GM21515 (cell line): ENCODE measurements at regions not wholly inside any gene's neighbourhood (a gene's known extent, or its start where the extent isn't known, plus 50 kb on each side); places are given as distances from the start of the nearest gene placed in this dataset.
"Not testable (repeated sequence)": the region's sequence is repeated elsewhere in the genome, so short reads cannot be mapped to it uniquely, and the experiment has no call there.

Source experiments
- ATAC-seq: cut with Tn5 transposase; IDR thresholded peaks from one replicate; pipeline ENCODE4 v1.9.1; 2021; ENCODE audit not compliant: unreplicated experiment

GRCh38 chr22:47862394-47862793 lies 1099.9 kb downstream of the TBC1D22A start:
- no peak for ATAC-seq

- not testable (repeated sequence) for ATAC-seq
Measured at GRCh38 chr22:47860907-47861306, 1098.5 kb downstream of the TBC1D22A start.

DNA sequence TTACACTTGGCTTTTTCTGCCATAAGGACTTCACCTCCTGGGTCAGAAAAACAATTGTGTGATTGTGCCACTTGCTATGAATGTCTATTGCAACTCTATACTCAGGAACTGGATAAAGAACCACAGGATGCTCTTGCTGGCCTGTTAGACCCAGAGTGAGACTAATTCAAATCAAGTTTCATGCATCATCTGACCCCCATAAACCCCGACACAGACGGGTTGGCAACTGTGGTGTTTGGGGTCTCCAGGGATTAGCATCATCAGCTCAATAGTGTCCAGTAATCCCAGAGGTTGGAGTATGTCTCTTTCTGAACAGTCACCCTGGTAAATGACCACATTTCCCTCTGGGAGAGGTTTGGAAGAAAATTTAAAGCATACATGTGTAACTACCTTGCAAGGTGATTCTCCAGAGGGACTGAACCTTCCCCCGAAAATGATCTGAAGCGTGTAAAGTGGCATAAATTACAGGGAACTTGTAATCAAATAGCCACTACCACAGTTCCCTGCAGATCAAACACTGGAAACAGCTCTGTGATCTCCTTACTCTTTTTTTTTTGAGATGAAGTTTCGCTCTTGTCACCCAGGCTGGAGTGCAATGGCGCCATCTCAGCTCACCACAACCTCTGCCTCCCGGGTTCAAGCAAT lies 1097.6 kb downstream of the TBC1D22A start:
- ATAC-seq: no peak

- ATAC-seq: no peak
Measured at GRCh38 chr22:47858773-47859306, 1096.4 kb downstream of the TBC1D22A start.

GRCh38 chr22:47854680-47855079 lies 1092.2 kb downstream of the TBC1D22A start:
- ATAC-seq: no peak

DNA sequence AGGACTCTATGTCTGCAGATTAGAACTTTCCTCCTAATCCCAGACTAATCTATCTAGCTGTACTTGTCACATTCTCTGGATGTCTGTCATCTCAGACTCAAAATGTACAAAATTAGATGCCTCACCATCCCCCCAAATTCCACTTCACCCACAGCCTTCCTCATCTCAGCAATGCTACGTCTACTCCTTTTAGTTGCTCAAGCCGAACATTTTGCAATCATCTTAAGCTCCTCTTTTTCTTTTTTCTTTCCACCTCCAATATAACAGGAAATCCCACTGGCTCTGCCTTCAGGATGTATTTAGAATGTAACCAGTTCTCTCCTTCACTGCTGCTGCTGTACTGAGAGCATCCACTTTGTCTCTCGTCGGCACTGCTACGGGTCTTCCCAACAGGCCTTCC lies 1091.8 kb downstream of the TBC1D22A start:
- no peak for ATAC-seq

DNA sequence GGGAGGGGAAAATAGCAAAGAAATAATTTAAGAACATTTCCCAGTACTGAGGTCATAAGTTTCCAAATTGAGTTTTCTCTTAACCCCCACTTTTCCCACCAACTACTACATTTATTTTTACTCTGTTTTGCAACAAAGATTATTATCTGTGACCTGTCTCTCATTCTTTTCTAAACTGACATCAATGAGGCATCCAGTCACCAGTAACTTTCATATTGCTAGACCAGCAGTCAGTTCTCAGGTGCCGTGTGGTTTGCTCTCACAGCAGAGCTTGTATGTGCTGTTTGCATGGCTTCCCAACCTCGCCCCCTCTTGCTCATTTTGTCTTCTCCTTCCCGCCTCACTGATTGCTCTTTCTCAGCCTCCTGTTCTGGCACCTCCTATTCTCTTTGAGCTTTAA lies 1091.3 kb downstream of the TBC1D22A start:
- ATAC-seq: no peak

DNA sequence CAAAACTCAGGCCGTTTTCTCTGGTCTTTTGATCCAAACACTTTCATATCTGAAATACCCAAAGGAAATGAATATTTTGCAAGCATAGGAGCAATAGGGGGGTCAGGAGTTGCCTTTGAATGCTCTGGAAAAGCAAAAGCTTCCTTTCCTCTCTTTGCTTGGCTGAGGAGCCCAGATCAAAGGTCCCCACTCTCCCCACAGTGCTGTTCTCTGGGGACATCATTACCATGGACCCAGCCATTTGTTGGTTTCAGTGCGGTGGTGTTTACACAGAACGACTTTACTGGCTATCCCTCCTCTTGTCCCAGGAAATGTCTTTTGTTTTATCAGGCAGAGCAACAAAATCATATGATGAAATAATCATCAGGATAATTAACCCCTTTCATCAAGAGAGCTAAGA lies 1089.1 kb downstream of the TBC1D22A start:
- no peak for ATAC-seq

- no peak for ATAC-seq
Measured at GRCh38 chr22:47850644-47851151, 1088.2 kb downstream of the TBC1D22A start.

GRCh38 chr22:47849576-47849975 lies 1087.1 kb downstream of the TBC1D22A start:
- ATAC-seq: no peak

- no peak for ATAC-seq
Measured at GRCh38 chr22:47848184-47848920, 1085.9 kb downstream of the TBC1D22A start.

DNA sequence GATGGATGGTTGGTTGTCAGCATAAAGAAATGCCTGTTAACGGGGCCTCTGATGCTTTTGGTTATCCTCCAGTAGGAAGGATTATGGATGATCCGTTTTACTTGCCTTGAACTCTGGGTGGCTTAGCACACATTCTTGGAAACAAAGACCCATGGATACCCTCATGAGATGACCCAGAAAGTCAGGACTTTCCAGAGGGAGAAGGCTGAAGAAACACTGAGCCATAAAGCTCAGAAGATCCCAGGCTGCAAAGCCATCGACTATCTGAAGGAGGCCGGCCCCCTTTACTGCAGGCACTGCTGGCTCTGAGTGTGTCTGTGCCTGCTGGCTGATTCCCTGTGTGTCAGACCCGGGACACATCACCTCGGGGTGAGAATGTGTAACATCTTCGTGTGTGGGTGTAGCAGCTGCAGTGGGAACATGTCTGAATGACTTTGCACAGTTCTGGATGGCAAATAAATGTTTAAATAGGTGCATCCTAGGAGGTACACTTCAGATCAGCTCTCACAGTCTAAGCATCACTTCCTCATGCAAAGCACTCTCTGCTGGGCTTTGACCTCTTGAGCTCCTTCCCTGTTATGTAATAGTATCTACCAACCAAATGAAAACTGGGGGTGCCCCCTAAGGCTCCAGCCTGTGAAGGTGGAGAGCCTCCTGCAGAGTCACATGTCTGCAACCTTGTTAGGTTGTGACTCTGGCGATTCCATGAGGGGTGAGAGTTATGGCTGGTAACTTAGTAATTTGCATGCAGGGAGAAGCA lies 1084.9 kb downstream of the TBC1D22A start:
- ATAC-seq: no peak

DNA sequence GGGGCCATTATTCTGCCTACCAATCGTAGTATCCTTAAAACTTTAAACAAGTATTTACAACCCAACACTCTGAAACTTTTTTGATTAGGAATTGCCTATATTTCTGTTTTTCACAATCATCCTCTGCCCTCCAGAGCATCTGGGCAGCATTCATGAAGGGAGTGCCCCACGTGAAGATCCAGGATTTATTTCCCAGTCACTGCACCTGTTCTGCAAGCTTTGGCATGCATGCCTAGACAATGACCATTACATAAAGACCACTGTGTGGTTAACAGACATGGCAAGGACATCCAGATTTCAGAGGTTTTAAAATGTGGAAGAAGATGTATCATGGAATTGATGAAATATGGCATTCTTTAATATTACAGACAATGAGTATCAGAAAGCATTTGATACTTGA lies 1083.8 kb downstream of the TBC1D22A start:
- no peak for ATAC-seq

DNA sequence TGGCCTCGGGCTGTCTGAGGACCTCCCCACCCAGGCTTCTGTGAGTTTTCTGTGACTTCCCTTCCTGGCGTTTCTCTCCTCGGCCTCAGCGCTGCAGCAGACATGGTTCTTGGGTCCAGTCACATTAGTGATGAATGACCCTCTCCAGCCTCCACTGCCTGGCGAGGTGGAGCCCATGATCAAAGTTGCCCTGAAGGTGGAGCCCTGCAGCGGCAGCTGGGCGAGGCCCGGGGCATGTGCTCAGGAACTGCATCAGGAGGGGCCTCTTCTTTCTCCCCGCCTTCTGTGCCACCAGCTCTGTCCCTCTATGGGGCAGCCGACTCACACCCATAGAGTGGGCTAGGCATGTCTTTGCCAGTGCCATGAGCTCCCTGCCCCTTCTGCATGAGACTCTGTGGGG lies 1079.7 kb downstream of the TBC1D22A start:
- ATAC-seq: no peak

DNA sequence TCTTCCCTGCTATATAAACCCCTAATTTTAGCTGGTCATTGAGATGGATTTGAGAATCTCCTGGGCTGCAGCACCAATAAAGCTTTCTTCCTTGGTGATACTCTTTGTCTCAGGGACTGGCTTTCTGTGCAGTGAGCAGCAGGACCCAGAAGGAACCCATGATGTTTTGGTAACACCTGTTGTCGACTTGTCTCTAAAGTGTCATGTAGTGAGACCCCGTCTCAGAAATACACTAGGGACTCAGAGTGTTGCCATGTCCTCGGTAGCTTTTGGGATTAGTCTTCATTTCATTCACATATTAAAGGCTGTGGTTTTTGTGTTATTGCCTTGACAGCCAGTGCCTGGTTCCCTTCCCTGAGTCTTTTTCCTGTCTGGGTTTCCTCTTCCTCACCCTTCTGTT lies 1078.7 kb downstream of the TBC1D22A start:
- ATAC-seq: no peak

- no peak for ATAC-seq
Measured at GRCh38 chr22:47839595-47840227, 1077.3 kb downstream of the TBC1D22A start.

DNA sequence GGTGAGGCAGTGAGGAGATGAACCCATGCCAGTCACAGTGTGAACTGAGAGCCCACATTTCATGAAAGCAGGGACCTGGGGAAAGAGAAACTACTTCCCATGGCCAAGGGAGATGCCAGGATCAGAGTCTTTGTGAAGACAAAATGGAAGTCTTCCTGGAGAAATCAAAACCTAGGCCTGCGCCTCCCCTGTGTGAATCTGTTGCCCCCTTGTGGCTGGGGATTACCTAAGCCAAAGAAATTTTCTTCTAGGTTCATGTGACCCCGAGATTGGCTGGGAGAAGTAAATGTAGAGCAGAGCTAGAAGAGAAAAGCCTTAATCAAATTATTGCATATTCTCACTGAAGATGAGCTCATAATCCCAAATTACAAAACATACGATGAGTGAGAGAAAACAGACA lies 1075.3 kb downstream of the TBC1D22A start:
- ATAC-seq: no peak

DNA sequence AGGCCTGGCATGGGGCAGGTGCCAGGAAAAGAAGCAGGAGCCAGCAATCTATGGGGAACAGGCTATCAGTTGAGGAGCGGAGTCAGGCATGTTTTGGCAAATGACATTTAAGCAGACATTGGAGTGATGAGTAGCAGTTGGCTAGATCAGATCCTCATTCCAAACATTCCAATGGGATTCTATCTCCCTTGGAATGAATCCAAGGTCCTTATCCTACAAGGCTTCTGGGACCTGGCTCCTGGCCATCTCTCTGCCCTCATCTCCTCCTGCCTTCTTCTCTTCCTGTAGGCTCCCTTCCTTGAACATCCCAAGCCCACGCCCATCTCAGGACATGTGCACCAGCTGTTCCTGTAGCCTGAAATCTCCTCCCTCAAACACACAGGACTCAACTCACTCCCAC lies 1074.5 kb downstream of the TBC1D22A start:
- ATAC-seq: no peak

DNA sequence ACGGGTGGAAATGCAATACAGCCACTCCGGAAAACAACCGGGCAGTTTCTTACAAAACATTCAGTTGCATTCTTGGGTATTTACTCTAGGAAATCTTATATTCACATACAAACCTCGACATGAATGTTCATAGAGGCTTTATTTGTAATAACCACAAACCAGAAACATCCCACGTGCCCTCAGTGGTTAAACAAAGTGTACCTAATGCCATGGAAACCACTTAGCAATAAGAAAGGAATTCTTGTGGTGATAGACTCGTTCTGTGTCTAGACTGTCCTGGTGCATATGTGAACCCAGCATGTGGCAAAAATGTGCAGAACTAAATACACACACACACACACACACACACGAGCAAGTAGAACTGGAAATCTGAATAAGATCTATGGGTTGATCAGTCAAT lies 1073.3 kb downstream of the TBC1D22A start:
- no peak for ATAC-seq

- no peak for ATAC-seq
Measured at GRCh38 chr22:47826016-47826415, 1063.6 kb downstream of the TBC1D22A start.

DNA sequence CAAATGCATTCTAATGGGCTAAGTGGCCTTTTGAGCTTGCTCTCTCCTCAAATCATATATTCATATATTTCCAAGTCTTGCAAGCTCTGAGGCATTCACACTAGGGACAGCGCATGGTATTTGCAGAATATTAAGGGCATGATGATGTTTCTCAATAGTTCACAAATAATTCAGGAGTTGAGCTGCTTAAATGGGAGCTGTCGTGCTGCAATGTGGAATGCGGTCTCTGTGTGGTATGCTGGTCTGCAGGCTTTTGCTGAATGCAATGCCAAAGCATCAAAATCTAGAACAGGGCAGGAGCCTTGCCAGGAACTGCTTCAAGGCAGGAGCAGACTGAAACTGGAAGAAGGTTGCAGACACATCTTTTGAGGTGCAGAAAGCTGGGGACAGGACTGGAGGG lies 1060.0 kb downstream of the TBC1D22A start:
- ATAC-seq: no peak
